Upper lobe of left lung (tissue), 6 donors: ENCODE measurements at regions not wholly inside any gene's neighbourhood (a gene's known extent, or its start where the extent isn't known, plus 50 kb on each side); places are given as distances from the start of the nearest gene placed in this dataset.

Experiments used
- ATAC-seq, 2 donors: fragments of 200-7000 bp; cut with Tn5 transposase; one replicate each; pipeline ENCODE4 v1.9.1; 2022; ENCODE audit warnings: mild to moderate bottlenecking in 2 of 2, moderate library complexity in 2 of 2; ENCODE audit not compliant: low FRiP score in 2 of 2
- DNase-seq, 2 donors: peaks; one replicate each; pipeline ENCODE4 v3.0.0-alpha.2; 2019 to 2020
- H3K27ac ChIP-seq, 4 donors: fragments of 200-600 bp; sonication (generic); one replicate each; pipeline ENCODE4 v1.5.1; 2016 to 2019
- H3K27me3 ChIP-seq, 4 donors: fragments of 200-600 bp; sonication (generic); one replicate each; pipeline ENCODE4 v1.5.1; 2017 to 2019
- H3K36me3 ChIP-seq, 4 donors: fragments of 200-600 bp; sonication (generic); one replicate each; pipeline ENCODE4 v1.5.1; 2016 to 2019
- H3K4me1 ChIP-seq, 4 donors: fragments of 200-600 bp; sonication (generic); one replicate each; pipeline ENCODE4 v1.5.1; 2018 to 2019
- H3K4me3 ChIP-seq, 4 donors: fragments of 200-600 bp; sonication (generic); one replicate each; pipeline ENCODE4 v1.5.1; 2017 to 2019; ENCODE audit warnings: mild to moderate bottlenecking in 2 of 4, moderate library complexity in 1 of 4
- H3K9me3 ChIP-seq, 4 donors: fragments of 200-600 bp; sonication (generic); one replicate each; pipeline ENCODE4 v1.5.1; 2018 to 2019
- EP300 ChIP-seq, 4 donors: sonication (generic); formaldehyde crosslinking; IDR thresholded peaks; one replicate each; pipeline ENCODE4 v1.5.1; 2017; ENCODE audit warnings: antibody characterized with exemption in 4 of 4, control low read depth in 2 of 4
- POLR2A ChIP-seq, 4 donors: fragments of 450-650 bp; IDR thresholded peaks; one replicate each; pipeline ENCODE4 v1.5.1; 2016 to 2017; ENCODE audit warnings: antibody characterized with exemption in 4 of 4, mild to moderate bottlenecking in 2 of 4
- POLR2AphosphoS5 ChIP-seq, 2 donors: sonication (generic); formaldehyde crosslinking; IDR thresholded peaks; one replicate each; pipeline ENCODE4 v1.5.1; 2017; ENCODE audit warnings: antibody characterized with exemption in 2 of 2
- WGBS, 2 donors: methylation state at CpG; one replicate each; pipeline ENCODE4 v1.1.5; 2017 to 2018; 5-methylcytosine and 5-hydroxymethylcytosine counted together
- TF ChIP-seq, protein P1 (sequence below), 6 experiments: fragments of 450-650 bp in 4 of 6; fragments of 200-600 bp in 2 of 6; sonication (generic) in 2 of 6; IDR thresholded peaks; one replicate each; pipeline ENCODE4 v1.5.1; 2016 to 2019; ENCODE audit warnings: antibody characterized with exemption in 6 of 6
- donor health status: DM: no; HTN: no; CAD: no; lungs with moderate emphysema.
- donor health status: DM: no; HTN: yes; CAD: no; lungs with severe emphysema.

DNA sequence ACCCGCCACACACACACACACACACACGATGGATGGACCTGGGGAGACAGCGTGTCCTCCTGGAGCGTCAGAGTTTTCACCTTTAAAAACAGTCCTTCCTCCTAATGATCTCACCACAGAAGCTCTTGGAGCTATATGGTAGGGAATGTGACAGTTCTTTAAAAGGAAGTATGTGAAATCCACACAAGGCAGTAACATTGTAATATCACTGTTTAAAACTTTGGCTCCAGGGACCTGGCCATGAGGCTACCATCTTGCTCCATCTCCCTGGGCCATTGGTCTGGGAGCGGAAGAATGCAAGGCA is 302.4 kb downstream of the SOX9 start:
- Histone ChIP-seq H3K4me3 (no peak overlapping the region), H3K36me3 (no peaks in the 10 kb centered on the region), H3K4me1 (peaks cover 0 to 6% (median 0%) of the 10 kb centered on the region in 4 donors), H3K9me3 (peaks cover 0 to 7% (median 3%) of the 10 kb centered on the region in 4 donors), H3K27ac (no peak overlapping the region), H3K27me3 (no peaks in the 10 kb centered on the region)
- TF ChIP-seq EP300 (IDR thresholded peaks at IDR 0.05) (no peak), POLR2A (IDR thresholded peaks at IDR 0.05) (no peak)
- no peak for ATAC-seq
- no peak for DNase-seq
- WGBS, 2 donors = 93 to 94% methylated on average over 5 of the region's 5 CpGs

DNA sequence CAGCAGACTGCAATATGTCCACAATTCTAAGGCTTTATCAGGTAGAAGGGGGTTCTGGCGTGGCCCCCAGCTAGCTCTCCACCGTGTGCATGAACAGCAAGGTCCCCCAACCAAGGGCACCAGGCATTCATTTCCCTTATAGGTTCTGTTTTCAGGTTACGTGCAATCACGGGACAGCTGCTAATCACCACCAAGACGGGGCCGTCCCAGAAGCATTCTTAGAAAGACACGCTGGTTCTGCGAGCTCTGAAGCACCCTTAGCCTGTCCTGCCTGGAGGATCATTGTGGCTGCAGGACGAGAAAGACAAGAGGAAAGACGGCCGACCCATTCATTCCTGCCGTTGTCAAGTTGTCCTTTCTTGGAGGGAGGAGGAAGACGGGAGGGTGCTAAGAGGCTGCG is 302.9 kb downstream of the SOX9 start:
- peaks cover 0 to 6% (median 0%) of the 10 kb centered on the region in 4 donors for H3K4me1 ChIP-seq
- no peak overlapping the region for H3K27ac ChIP-seq
- H3K4me3 ChIP-seq = no peak overlapping the region
- ATAC-seq (no peak), DNase-seq (no peak)
- 68 to 75% methylated on average over 14 of the region's 14 CpGs for WGBS, 2 donors
- no peaks in the 10 kb centered on the region for H3K36me3 ChIP-seq
- peaks cover 0 to 3% (median 0%) of the 10 kb centered on the region in 4 donors for H3K9me3 ChIP-seq
- H3K27me3 ChIP-seq = no peaks in the 10 kb centered on the region
- no peak for TF ChIP-seq EP300 (IDR thresholded peaks at IDR 0.05)
- no peak for TF ChIP-seq POLR2A (IDR thresholded peaks at IDR 0.05)
- no peak for TF ChIP-seq POLR2AphosphoS5 (IDR thresholded peaks at IDR 0.05)
- TF ChIP-seq, protein P1, sequence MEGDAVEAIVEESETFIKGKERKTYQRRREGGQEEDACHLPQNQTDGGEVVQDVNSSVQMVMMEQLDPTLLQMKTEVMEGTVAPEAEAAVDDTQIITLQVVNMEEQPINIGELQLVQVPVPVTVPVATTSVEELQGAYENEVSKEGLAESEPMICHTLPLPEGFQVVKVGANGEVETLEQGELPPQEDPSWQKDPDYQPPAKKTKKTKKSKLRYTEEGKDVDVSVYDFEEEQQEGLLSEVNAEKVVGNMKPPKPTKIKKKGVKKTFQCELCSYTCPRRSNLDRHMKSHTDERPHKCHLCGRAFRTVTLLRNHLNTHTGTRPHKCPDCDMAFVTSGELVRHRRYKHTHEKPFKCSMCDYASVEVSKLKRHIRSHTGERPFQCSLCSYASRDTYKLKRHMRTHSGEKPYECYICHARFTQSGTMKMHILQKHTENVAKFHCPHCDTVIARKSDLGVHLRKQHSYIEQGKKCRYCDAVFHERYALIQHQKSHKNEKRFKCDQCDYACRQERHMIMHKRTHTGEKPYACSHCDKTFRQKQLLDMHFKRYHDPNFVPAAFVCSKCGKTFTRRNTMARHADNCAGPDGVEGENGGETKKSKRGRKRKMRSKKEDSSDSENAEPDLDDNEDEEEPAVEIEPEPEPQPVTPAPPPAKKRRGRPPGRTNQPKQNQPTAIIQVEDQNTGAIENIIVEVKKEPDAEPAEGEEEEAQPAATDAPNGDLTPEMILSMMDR (IDR thresholded peaks at IDR 0.05) = no peak

DNA sequence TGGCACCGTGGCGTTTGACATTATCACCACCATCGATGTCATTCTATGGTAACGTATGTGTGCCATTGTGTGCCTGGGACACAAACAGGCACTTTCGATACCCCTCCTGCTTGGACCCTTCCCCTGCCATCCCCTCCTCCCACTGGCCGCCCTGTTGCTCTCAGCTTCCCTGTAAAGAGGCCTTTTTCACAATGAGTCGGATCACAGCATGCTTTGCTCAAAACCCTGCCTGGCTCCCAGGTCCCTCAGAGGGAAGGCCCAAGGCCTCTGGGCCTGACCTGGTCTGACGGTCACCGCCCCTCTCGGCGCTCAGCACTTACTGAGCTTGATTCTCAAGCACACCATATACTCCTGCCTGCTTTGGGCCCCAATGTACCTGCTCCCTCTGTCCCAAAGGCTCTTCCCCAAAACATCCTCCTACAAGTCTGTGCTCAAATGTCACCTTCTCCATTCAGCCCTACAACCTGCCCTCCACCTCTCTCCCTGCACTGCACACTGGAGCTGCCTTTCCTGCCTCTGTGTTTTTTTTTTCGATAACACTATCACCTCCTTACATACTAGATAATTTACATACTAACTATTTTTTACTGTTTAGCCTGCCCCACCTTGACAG is 303.8 kb downstream of the SOX9 start:
- DNase-seq (no peak), ATAC-seq (no peak)
- Histone ChIP-seq H3K36me3 (no peaks in the 10 kb centered on the region), H3K27me3 (no peaks in the 10 kb centered on the region), H3K9me3 (no peaks in the 10 kb centered on the region), H3K4me1 (peaks cover 0 to 6% (median 0%) of the 10 kb centered on the region in 4 donors), H3K4me3 (no peak overlapping the region), H3K27ac (no peak overlapping the region)
- TF ChIP-seq POLR2A (IDR thresholded peaks at IDR 0.05) = no peak
- TF ChIP-seq, protein P1 (IDR thresholded peaks at IDR 0.05) = no peak
- TF ChIP-seq EP300 (IDR thresholded peaks at IDR 0.05) = no peak
- TF ChIP-seq POLR2AphosphoS5 (IDR thresholded peaks at IDR 0.05) = no peak
- WGBS, 2 donors = 87 to 88% methylated on average over 10 to 12 of the region's 12 CpGs

DNA sequence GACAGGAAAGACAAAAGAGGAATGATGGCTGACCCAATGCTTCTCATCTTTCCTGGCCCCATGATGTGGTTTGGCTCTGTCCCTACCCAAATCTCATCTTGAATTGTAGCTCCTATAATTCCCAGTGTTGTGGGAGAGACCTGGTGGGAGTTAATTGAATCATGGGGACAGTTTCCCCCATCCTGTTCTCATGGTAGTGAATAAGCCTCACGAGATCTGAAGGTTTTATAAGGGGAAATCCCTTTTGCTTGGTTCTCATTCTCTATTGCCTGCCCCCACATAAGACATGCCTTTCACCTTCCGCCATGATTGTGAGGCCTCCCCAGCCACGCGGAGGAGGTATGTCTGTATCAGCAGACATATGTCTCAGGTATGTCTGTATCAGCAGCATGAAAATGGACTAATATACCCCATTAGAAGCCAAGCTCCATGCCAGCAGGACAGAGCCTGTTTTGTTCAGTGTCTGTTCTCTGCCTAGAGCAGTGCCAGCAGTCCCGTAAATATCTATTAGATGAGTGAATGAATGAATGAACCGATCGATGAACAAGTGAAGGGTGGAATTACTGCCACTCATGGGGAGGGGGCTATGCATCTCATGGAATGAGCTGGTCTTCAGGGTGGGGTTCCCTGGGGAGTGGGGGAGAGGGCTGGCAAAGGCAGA is 304.4 kb downstream of the SOX9 start:
- no peak for ATAC-seq
- no peak overlapping the region for H3K4me3 ChIP-seq
- DNase-seq = no peak
- TF ChIP-seq, protein P1 (IDR thresholded peaks at IDR 0.05) = no peak
- TF ChIP-seq POLR2A (IDR thresholded peaks at IDR 0.05) (no peak), EP300 (IDR thresholded peaks at IDR 0.05) (no peak), POLR2AphosphoS5 (IDR thresholded peaks at IDR 0.05) (no peak)
- H3K4me1 ChIP-seq = peaks cover 0 to 6% (median 0%) of the 10 kb centered on the region in 4 donors
- H3K9me3 ChIP-seq = no peaks in the 10 kb centered on the region
- no peaks in the 10 kb centered on the region for H3K36me3 ChIP-seq
- H3K27ac ChIP-seq = no peak overlapping the region
- 92 to 94% methylated on average over 7 of the region's 7 CpGs for WGBS, 2 donors
- no peaks in the 10 kb centered on the region for H3K27me3 ChIP-seq

DNA sequence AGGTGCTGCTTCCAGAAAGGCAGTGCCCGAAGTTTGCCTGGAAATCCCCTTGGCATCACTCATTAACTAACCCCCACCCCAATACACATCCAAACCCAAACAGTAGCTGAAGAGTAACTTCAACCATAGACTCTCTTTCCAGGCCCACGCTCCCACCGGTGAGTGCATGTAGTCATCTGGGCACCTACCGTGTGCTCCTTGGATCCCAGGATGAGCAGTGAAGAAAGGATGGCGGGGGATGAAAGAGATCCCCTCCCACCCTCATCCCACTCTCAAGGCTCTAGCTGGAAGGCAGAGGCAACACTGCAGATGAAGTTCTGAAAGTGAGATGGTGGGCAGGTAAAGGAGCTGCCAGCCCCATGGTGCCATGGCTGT is 305.0 kb downstream of the SOX9 start:
- H3K4me3 ChIP-seq = no peak overlapping the region
- ATAC-seq (no peak), DNase-seq (no peak)
- TF ChIP-seq POLR2AphosphoS5 (IDR thresholded peaks at IDR 0.05) = no peak
- TF ChIP-seq POLR2A (IDR thresholded peaks at IDR 0.05) = no peak
- TF ChIP-seq, protein P1 (IDR thresholded peaks at IDR 0.05) = no peak
- TF ChIP-seq EP300 (IDR thresholded peaks at IDR 0.05) = no peak
- WGBS, 2 donors = 90 to 91% methylated on average over 5 of the region's 5 CpGs
- peaks cover 0 to 6% (median 0%) of the 10 kb centered on the region in 4 donors for H3K4me1 ChIP-seq
- no peaks in the 10 kb centered on the region for H3K27me3 ChIP-seq
- no peaks in the 10 kb centered on the region for H3K9me3 ChIP-seq
- no peaks in the 10 kb centered on the region for H3K36me3 ChIP-seq
- H3K27ac ChIP-seq = no peak overlapping the region
